ENCODE measurements at regions not wholly inside any gene's neighbourhood (a gene's known extent, or its start where the extent isn't known, plus 50 kb on each side); places are given as distances from the start of the nearest gene placed in this dataset.

- Histone ChIP-seq H3K27me3 (ENCODE audit: control insufficient read depth, insufficient read depth, low read length) (no peaks in the 10 kb centered on the region), H3K9me3 (ENCODE audit: control insufficient read depth in 2 of 3, insufficient read depth in 1 of 3, low read length in 3 of 3) (no peaks in the 10 kb centered on the region), H3K4me1 (ENCODE audit: control insufficient read depth in 2 of 3, insufficient read depth in 2 of 3, low read depth in 1 of 3, low read length in 3 of 3) (no peaks in the 10 kb centered on the region), H3K27ac (ENCODE audit: low read depth in 2 of 2, low read length in 2 of 2) (no peak overlapping the region), H3K9ac (ENCODE audit: low read length in 3 of 3) (no peak overlapping the region), H3K36me3 (ENCODE audit: control insufficient read depth in 2 of 3, insufficient read depth in 3 of 3, low read length in 3 of 3) (no peaks in the 10 kb centered on the region), H3K4me3 (ENCODE audit: low read length in 3 of 3) (no peak overlapping the region)
- intact Hi-C loops (cut with DNase I) = no loop called here
- DNase-seq = no peak
- FAIRE-seq = no peak
- no peak for TF ChIP-seq CTCF (IDR thresholded peaks at IDR 0.05; ENCODE audit: borderline replicate concordance, extremely low read depth, insufficient read depth)
These were observed 73.3 kb downstream of the ENGASE start for GRCh38 chr17:79147746-79148506.

GRCh38 chr17:79146562-79146961 lies 71.9 kb downstream of the ENGASE start:
- H3K9me3 ChIP-seq (ENCODE audit: control insufficient read depth in 2 of 3, insufficient read depth in 1 of 3, low read length in 3 of 3) = no peaks in the 10 kb centered on the region
- no peak overlapping the region for H3K9ac ChIP-seq (ENCODE audit: low read length in 3 of 3)
- H3K36me3 ChIP-seq (ENCODE audit: control insufficient read depth in 2 of 3, insufficient read depth in 3 of 3, low read length in 3 of 3) = no peaks in the 10 kb centered on the region
- intact Hi-C loops (cut with DNase I) = no loop called here
- H3K27me3 ChIP-seq (ENCODE audit: control insufficient read depth, insufficient read depth, low read length) = peaks cover 2% of the 10 kb centered on the region
- DNase-seq = no peak
- FAIRE-seq = no peak
- H3K27ac ChIP-seq (ENCODE audit: low read depth in 2 of 2, low read length in 2 of 2) = no peak overlapping the region
- H3K4me1 ChIP-seq (ENCODE audit: control insufficient read depth in 2 of 3, insufficient read depth in 2 of 3, low read depth in 1 of 3, low read length in 3 of 3) = no peaks in the 10 kb centered on the region
- H3K4me3 ChIP-seq (ENCODE audit: low read length in 3 of 3) = no peak overlapping the region
- TF ChIP-seq CTCF (IDR thresholded peaks at IDR 0.05; ENCODE audit: borderline replicate concordance, extremely low read depth, insufficient read depth) = no peak

GRCh38 chr17:79145548-79145947 lies 70.9 kb downstream of the ENGASE start:
- no peaks in the 10 kb centered on the region for H3K4me1 ChIP-seq (ENCODE audit: control insufficient read depth in 2 of 3, insufficient read depth in 2 of 3, low read depth in 1 of 3, low read length in 3 of 3)
- FAIRE-seq (no peak), DNase-seq (no peak)
- no peak for TF ChIP-seq CTCF (IDR thresholded peaks at IDR 0.05; ENCODE audit: borderline replicate concordance, extremely low read depth, insufficient read depth)
- intact Hi-C loops (cut with DNase I) = no loop called here
- no peaks in the 10 kb centered on the region for H3K36me3 ChIP-seq (ENCODE audit: control insufficient read depth in 2 of 3, insufficient read depth in 3 of 3, low read length in 3 of 3)
- no peaks in the 10 kb centered on the region for H3K9me3 ChIP-seq (ENCODE audit: control insufficient read depth in 2 of 3, insufficient read depth in 1 of 3, low read length in 3 of 3)
- peaks cover 2% of the 10 kb centered on the region for H3K27me3 ChIP-seq (ENCODE audit: control insufficient read depth, insufficient read depth, low read length)
- H3K4me3 ChIP-seq (ENCODE audit: low read length in 3 of 3) = no peak overlapping the region
- H3K27ac ChIP-seq (ENCODE audit: low read depth in 2 of 2, low read length in 2 of 2) = no peak overlapping the region
- H3K9ac ChIP-seq (ENCODE audit: low read length in 3 of 3) = no peak overlapping the region

- H3K27me3 ChIP-seq (ENCODE audit: control insufficient read depth, insufficient read depth, low read length) = peaks cover 2% of the 10 kb centered on the region
- no peak for FAIRE-seq
These were observed 69.5 kb downstream of the ENGASE start for GRCh38 chr17:79144133-79144532.

More at GRCh38 chr17:79144133-79144532, 69.5 kb downstream of the ENGASE start:
- Histone ChIP-seq H3K9ac (ENCODE audit: low read length in 3 of 3) (no peak overlapping the region), H3K4me1 (ENCODE audit: control insufficient read depth in 2 of 3, insufficient read depth in 2 of 3, low read depth in 1 of 3, low read length in 3 of 3) (no peaks in the 10 kb centered on the region), H3K4me3 (ENCODE audit: low read length in 3 of 3) (no peak overlapping the region), H3K9me3 (ENCODE audit: control insufficient read depth in 2 of 3, insufficient read depth in 1 of 3, low read length in 3 of 3) (no peaks in the 10 kb centered on the region), H3K27ac (ENCODE audit: low read depth in 2 of 2, low read length in 2 of 2) (no peak overlapping the region), H3K36me3 (ENCODE audit: control insufficient read depth in 2 of 3, insufficient read depth in 3 of 3, low read length in 3 of 3) (no peaks in the 10 kb centered on the region)
- intact Hi-C loops (cut with DNase I) = no loop called here
- no peak for DNase-seq
- TF ChIP-seq CTCF (IDR thresholded peaks at IDR 0.05; ENCODE audit: borderline replicate concordance, extremely low read depth, insufficient read depth) = no peak

Data from kidney (tissue), 13 donors.